Amniotic epithelial cell (primary cell): ENCODE measurements at regions not wholly inside any gene's neighbourhood (a gene's known extent, or its start where the extent isn't known, plus 50 kb on each side); places are given as distances from the start of the nearest gene placed in this dataset.

ENCODE experiments used
- DNase-seq: peaks from one replicate; pipeline ENCODE4 v3.0.0-alpha.2; 2010; ENCODE audit warnings: low read depth

DNA sequence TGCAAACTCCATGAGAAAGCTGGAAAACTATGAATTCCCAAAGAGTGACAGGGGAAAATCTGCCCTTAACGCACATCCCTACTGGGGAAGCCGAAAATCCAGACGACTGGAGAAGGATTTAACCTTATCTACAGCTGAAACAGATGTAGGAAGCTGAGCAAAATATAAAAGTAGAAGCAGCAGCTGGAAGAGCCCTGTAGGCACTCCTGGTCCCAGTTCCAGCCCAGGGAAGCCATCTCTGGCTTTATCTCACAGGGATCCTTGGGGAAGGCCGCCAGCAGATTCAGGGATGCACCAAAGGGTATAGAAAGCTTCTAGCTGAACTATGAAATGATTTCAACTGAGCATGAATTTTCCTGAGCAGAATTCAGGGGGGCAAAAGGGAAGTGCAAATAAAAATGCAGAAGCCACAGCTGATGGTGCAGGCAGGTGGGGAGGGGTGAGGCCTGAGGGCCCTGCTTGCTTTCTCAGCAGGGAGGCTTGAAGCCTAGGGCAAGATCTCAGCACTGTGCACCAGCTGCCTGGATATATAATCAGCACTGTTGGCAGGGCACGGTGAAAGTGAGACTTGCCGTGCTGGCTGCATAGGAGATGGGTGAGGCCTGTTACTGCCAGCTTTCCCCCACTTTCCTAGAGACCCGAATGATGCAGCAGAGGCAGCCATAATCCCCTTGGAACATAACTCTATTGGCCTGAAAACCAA is 2019.5 kb upstream of the NUDT12 start:
- DNase-seq: no peak

- DNase-seq: peak; percentile 28
Measured at GRCh38 chr5:105573575-105573974, 2011.0 kb upstream of the NUDT12 start.

GRCh38 chr5:105565531-105565930 is 2002.9 kb upstream of the NUDT12 start:
- no peak for DNase-seq

GRCh38 chr5:105563842-105564241 is 2001.3 kb upstream of the NUDT12 start:
- no peak for DNase-seq

- peak; percentile 71 for DNase-seq
Measured at GRCh38 chr5:105554568-105555169, 1992.1 kb upstream of the NUDT12 start.

DNA sequence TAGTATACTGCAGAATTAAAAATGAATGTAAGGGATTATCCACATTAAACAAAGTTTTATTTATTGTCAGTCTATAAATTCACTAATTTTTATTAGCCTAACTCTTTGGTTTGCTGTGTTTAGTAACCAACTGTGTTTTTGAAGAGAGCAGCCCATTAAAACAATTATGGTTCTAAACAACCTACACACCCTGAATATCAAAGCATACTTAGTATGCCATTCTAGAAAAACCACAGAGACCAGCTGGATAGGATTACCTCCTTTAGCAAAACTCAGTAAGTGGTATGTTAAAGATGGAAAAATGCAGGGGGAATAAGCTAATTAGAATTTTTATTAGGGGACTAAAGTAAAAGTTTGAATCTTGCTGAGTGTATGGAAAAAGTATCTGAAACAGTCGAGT is 1981.7 kb upstream of the NUDT12 start:
- DNase-seq: no peak

DNA sequence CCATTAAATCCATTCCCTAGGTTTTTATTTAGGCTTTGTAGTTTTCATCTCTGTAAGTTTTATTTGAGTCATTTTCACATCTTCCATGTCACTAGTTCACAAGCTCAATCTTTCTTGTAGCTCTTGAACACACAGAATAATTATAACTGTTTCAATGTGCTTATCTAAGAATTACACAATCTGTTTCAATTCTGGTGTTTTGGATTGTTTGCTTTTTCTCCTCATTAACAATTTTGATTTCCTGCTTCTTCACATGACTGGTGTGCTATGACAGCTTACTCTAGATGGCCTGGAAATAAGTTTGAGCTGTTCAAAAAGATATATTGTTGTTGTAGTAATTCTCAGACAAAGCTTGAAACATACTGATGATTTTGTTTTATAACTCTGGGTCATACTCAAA is 1974.1 kb upstream of the NUDT12 start:
- no peak for DNase-seq

DNA sequence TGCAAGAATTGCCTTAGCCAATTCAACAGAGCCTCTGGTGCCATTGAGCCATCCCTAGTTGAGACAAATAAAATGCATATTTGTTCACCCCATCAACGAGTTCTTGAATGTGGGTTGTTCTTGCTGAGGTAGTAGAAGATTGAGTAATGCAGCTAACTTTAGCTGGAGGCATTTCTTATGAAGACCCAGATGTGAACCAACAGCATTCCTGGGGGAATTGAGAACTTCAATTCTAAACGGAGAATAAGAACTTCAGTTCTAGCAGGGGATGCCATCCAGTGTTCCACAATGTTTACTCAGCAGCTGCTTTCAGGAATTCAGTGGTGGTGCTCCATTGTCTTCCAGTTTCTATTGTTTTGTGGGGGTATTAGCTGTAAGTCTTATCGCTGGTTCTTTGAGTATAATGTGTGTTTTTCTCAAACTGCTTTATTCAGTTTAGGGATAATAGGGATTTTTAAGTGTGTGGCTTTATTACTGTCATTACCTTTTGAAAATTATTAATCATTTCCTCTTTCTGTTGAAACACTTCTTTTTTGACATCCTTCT is 1968.2 kb upstream of the NUDT12 start:
- DNase-seq: no peak

DNA sequence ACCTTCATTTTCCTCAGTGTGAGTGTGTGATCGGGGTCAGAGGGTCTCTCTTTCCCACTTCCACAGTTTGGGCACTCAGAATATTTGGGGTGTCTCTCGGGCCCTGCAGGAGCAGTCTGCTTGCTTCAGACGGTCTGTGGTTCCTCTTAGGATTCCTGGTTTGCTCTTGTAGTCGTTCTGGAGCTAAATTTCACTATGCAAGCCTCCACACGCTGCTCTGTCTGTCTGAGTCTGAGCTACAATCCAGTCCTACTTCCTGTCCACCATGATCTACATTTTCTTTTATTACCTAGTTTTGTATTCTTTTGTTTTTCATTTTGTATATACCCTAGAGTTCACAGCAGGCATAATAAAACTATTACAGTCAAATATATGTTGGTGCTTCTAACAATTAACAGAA is 1967.3 kb upstream of the NUDT12 start:
- no peak for DNase-seq

GRCh38 chr5:105508519-105508918 is 1945.9 kb upstream of the NUDT12 start:
- DNase-seq: peak; percentile 42

- peak; percentile 25 for DNase-seq
Measured at GRCh38 chr5:105506692-105507277, 1944.2 kb upstream of the NUDT12 start.

DNA sequence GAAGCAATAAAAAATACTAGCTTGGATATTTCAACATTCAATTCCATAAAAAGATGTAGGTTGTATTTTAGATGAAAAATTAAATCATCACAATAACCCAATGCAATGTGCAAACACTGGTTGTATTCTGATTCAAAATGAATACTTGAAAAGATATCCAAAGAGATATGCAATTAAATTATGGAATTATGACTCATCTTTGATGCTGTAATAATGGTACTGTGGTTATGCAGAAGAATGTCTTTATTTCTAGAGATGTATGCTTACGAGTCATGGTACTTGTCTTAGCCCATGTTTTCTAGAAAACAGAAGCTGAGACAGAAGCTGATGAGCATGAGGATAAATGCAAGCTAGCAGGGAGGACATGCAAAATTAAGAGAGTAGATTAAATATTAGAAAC is 1941.4 kb upstream of the NUDT12 start:
- DNase-seq: peak; percentile 77

- no peak for DNase-seq
Measured at GRCh38 chr5:105501315-105501714, 1938.7 kb upstream of the NUDT12 start.

DNA sequence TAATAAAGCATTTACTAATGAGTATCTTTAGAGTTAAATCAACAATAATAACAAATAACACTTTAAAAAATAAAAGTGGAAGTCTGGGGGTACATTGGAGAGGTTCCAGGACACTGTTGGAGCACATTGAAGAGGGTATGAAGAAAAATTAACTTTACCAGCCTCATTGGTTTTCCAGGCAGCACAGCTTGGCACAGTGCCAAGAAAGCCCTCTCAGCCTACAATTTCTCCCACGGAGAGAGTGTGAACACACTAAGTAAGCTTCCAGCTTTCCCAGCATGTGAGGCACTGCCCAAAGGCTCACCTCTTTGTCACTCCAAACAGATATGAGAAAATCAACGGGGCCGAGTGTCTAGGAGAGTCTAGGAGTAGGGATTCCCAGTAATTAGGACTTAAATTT is 1912.8 kb upstream of the NUDT12 start:
- DNase-seq: no peak

GRCh38 chr5:105462377-105462776 is 1899.8 kb upstream of the NUDT12 start:
- DNase-seq: no peak

- DNase-seq: peak; percentile 8
Measured at GRCh38 chr5:105460721-105461120, 1898.1 kb upstream of the NUDT12 start.

DNA sequence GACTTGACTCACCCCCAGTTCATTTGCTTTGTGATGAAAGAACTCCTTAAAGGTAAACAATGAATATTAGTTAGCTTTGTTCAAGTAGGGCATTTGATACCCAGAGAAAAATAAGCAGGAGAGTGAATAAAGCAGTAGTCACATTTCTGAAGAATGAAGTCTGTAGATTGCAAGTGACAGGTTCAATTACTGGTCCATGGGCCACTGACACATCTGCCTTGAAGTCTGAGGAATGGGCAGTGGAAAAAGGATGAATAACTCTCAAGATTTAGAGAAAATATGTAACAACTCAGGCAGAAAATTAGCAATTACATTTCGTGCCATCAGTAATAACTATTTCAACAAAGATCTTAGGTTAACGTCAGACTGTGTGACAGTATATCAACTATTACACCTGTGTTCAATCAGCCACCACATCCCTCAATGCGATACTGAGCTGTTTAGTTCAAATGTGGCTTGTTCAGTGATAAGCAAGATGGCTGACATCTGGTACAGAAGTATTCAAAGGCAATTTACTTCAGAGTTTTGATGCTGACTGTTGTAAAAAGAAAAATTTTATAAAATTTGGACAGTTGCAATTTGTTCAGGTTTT is 1890.7 kb upstream of the NUDT12 start:
- no peak for DNase-seq

GRCh38 chr5:105448271-105448670 is 1885.7 kb upstream of the NUDT12 start:
- DNase-seq: no peak

- no peak for DNase-seq
Measured at GRCh38 chr5:105430516-105430915, 1867.9 kb upstream of the NUDT12 start.

- DNase-seq: no peak
Measured at GRCh38 chr5:105428451-105429380, 1866.1 kb upstream of the NUDT12 start.

GRCh38 chr5:105414067-105414466 is 1851.5 kb upstream of the NUDT12 start:
- no peak for DNase-seq
